Activated CD4-positive, alpha-beta T cell treated with anti-CD3 and anti-CD28 coated beads, Interleukin-2, amount 50 U/mL, for 4 hours (primary cell): ENCODE measurements at regions not wholly inside any gene's neighbourhood (a gene's known extent, or its start where the extent isn't known, plus 50 kb on each side); places are given as distances from the start of the nearest gene placed in this dataset.
"Not testable (repeated sequence)": the region's sequence is repeated elsewhere in the genome, so short reads cannot be mapped to it uniquely, and the experiment has no call there.

Experiments
- DNase-seq, 2 experiments: peaks; one replicate each; pipeline ENCODE4 v3.0.0-alpha.2; 2020

DNA sequence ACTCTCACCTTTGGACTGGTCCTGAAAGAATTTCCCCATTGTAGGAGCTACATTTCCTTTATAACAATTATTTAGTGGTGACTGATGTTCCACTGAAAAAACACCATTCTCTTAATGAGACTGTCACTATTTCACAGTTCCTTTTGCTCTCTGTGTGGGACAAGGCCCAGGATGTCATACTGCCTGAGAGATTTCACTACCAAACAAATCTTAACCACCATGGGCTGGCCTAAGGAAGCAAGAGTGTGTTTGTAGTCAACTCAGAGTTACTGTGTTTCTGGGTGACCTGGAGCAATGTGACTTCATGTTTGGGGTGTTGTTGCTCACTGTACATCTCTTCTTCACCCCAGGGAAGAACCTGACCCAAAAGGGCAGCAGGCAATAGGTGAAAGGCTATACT, 50.1 kb upstream of the ZNF608 start:
- no peak for DNase-seq

DNA sequence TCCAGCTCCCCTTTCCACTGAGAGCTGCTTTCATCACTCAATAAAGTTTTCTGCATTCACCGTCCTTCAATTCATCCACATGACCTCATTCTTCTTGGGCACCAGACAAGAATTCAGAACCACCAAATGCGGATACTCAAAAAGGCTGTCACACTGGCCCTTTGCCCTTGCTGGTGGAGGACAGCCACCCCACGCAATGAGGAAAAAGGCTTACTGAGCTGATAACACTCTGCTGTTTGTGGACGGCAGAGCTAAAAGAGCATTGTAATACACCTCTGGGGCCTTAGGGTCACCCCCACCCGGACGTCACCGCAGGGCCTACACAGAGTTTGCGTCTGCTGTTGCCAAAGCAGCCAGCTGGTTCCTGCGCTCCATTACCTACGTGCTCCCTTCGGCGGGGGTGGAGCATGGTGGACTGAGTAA, 51.2 kb upstream of the ZNF608 start:
- no peak for DNase-seq

DNA sequence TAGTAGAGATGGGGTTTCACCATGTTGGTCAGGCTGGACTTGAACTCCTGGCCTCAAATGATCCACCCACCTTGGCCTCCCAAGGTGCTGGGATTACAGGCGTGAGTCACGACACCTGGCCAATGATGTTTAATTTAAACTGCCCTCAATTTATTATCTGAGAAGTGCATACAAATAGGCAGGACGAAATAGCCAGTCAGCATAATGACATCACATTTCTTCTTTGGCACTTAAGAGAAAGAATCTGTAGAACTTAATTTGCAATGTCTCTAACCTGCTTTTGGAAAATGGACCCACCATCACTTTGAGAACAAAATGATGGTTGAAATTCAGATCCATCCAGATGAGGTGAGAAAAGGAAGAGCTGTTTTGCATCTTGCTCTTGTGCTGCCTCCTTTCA, 52.5 kb upstream of the ZNF608 start:
- no peak for DNase-seq

DNA sequence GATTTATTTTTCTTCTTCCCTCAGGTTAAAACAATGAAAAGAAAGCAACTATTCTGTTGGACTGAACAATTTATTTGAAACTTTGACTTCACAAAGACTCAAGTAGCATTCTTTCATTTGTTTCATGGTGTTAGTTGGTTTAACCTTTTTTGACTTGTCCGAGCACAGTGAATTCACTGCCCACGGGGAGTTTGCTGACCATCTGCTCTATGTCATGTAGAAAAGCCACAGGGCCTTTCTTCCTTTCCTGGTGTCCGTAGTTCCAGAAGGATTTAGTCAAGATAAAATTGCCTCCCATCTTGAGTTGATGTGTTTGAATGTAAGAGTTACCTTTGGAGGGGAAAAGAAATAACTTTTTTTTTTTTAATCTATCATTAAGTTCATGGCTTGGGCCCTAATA, 55.1 kb upstream of the ZNF608 start:
- DNase-seq = no peak

DNA sequence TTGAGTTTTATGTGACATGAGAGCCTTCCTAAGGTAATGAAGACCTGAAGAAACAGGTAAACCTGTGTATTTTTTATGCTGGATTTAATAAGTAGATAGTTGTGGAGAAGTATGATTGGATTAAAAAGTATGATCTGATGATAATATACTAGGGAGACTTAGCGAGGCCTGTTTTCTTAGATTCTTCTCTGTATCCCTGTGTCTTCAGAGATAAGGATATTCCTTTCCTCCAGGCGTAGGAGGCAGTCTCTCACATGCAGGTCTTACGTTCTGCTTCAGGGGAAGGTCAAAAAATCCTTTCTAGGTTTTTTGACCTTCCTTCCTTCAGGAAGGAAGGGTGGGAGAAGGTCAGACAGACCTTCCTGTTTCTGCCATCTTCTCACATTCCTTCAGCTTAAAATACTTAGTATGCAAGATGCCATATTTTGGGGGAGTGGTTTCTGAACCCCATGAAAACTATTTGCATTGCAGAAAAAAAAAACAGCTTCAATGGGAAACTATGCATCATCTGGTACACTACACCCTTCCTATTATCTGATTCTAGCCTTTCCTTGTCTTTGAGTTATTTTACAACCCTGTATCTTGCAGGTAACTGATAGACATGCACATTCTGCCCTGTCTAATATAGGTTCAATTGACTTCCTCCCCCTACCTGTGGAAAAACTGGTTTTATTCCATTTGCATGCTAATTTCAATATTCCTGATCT, 57.3 kb upstream of the ZNF608 start:
- no peak for DNase-seq

DNA sequence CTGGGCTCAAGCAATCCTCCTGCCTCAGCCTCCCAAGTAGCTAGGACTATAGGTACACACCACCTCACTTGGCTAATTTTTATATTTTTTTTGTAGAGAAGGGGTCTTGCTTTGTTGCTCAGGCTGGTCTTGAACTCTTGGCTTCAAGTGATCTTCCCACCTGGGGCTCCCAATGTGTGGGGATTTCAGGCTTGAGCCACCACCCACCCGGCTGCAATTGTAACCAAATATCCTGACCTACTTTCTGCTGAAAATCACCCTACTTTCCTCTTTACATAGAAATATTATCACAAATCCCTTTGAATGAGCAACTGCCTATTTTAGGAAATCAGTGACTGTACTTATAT, 59.6 kb upstream of the ZNF608 start:
- DNase-seq = no peak

DNA sequence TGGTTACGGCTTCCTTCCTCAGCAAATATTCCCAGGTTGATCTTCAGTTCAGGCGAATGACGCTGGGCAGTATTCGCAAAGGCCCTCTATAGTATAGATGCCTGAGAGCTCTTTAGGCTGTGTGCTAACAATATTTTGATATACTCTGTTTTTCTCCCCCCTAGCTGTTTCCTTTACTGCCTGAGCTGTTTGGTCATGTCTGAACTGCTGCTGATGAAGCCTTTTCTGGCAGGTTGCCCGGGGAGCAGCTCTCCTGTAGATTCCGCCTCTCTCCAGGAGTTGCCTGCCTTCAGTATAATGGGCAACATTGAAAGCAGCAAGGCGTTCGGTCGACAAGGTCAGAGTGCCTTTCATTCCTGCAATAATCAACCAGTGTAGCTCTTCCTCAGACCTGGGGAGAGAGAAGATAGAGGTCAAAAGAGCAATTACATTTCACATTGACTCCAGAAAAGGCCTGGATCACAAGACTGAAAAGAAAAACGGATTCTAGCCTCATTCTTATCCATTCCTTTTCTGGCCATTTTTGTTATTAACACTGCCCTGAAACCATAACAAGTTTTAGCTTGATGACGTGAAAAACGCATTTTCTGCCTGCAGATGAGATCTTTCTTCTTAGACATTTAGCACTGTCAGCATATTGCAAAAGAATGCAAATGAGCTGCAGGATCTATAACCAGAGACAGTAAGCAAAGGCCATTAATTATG, 60.1 kb upstream of the ZNF608 start:
- no peak for DNase-seq

DNA sequence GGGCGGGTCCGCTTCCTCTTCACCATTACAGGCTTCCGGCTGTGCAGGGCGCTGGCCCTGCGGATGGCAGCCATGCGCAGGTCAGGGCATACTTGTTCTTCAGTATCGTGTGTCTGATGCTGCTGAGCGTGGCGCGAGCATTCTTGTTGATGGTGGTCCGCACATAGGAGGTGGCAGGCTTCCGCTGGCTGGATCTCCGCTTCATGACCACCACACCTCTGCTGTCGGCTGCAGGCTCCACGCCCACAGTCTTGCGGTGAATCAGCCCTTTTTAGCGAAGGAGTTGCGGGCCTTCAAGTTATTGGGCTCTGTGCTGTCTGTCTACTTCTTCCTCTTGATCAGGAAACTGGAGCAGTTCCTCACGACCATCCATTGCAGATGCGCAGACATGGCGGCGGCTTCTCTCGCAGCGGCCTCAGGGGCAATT, 62.4 kb upstream of the ZNF608 start:
- no peak for DNase-seq

DNA sequence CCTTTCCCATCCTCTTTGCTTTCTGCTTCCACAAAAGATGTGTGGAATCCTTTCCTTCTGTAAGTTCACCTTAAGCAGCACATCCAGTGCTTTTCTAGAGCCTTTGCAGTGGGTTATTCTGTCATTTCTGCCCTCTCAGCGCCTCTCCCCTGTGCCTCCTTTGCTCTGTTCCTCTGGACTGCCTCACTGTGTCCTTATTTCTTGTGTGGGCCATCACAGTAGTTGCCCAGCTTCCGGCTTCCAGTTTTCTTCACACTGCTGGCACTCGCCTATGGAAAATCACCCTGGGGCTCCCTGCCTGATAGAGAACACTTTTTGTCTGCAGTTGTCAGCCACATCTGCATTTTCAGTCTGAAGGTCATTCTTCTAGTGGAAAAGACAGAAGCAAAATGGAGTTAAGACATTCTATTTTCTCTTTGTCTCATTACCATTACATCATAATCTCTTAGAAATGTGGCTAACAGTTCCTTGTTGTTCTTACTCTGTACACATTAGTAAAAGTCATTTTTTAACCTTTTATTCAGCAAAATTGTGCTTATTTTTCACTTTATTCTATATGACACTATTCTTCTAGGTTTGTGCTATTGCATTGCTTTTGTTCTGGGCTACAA, 64.1 kb upstream of the ZNF608 start:
- DNase-seq = no peak

DNA sequence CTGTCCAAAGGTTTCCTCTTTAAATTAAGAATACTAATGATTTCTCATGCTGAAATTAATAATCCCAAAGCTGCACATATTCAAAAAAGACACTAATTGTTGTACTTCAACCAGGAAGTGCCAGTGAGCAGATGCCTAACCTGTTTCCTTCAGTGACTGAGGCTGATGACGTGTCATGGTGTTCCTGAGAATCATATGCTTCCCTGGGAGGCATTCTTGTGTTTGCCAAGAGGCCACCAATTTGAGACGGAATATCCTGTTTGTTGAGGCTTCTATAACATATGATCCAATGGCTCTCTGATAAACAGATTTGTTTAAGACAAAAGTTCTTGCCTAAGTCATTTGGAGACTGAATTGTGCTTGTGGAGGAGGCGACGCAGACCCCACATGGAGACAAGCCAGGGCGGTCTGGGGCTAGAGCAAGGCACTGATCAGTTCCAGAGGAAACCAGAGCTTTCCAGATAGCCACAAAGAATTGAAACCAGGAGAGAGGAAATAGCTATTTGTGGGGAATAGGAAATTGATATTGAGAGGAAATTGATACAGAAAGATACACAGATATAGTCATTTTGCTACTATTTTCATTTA, 66.4 kb upstream of the ZNF608 start:
- DNase-seq = no peak

DNA sequence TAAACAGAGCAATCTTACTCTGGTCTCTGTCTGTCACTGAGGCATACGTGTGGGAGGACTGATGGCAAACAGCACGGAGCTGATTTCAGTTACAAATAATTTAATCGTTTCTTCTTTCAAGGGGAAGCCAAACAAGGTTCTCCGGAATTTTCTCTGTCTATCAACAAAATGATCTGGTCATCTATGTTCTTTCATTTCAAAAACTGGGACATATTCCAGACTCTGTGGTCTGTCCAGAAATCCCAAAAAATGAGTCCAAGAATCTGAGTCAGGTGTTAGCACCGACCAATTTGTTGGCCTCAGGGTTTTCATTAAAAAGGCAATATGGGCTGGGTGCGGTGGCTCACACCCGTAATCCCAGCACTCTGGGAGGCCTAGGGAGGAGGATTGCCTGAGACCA, 69.9 kb upstream of the ZNF608 start:
- no peak for DNase-seq

DNA sequence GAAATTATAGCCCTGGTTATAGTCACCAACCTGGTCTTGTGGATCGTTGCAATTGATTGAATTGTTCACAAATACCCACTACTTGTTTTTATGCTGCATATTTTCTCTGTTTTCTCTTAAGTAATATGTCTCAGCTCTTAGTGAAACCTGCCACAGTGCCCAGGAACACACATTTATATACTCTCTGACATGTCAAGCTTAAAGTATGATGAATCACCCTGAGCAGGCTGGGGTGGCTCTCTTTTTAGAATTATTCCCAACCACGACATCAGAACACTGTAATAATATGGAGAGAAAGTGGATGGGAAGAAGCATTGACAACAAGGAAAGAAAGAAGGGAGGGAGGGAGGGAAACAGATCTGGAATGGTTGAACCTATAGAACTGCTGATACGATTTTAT, 72.8 kb upstream of the ZNF608 start:
- DNase-seq = no peak

DNA sequence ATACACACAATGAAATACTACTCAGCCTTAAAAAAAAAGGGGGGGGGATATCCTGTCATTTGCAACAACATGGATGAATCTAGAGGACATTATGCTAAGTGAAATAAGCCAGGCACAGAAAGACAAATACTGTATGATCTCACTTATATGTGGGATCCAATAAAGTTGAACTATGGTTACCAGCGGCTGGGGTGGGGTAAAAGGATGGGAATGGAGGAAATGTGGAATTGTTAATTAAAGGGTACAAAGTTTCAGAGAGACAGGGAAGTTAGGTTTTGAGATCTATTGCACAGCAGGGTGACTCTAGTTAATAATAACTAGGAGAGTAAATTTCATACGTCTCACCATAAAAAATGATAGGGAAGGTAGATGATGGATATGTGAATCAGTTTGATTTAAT, 76.2 kb upstream of the ZNF608 start:
- DNase-seq = no peak

DNA sequence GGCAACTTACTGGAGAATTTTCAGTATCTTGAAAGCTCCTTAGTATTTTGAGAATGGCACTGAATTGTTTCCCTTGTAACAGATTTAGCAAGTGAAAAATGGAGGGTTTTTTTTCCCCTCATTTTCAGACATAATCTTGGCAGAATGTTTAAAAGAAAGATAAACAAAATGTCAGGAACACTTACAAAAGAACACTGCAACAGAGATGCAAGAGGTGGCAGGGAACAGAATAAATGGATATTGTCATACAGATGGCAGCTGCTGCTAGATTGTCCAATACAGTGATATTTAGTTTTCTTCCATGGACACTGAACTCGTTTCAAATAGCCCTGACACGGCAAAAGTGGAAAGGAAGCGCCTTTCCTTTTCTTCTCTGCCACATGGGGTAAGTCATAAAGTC, 76.9 kb upstream of the ZNF608 start:
- DNase-seq = no peak

DNA sequence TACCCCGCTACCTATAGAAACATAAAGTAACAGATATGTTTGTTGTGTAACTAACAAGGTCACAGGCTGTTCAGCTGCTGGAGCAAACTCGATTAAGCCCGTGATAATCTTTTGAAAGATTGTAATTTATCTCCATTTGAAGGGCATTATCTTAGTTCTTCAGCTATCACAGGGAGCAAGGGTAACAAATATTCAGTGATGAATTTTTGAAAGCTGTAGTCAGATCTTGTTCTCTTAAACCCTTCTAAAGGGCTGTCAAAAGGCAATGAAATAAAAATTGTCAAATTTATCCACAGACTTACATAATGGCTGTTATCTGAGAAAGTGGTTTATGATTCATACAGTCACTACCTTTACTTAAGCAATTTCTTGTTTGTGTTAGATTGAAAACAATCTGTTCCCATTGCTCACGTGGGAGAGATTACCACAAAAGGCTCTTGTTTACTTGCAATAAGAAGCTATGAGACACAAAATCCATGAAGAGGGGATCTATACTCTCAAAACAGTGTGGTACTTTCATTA, 78.3 kb upstream of the ZNF608 start:
- DNase-seq = no peak

DNA sequence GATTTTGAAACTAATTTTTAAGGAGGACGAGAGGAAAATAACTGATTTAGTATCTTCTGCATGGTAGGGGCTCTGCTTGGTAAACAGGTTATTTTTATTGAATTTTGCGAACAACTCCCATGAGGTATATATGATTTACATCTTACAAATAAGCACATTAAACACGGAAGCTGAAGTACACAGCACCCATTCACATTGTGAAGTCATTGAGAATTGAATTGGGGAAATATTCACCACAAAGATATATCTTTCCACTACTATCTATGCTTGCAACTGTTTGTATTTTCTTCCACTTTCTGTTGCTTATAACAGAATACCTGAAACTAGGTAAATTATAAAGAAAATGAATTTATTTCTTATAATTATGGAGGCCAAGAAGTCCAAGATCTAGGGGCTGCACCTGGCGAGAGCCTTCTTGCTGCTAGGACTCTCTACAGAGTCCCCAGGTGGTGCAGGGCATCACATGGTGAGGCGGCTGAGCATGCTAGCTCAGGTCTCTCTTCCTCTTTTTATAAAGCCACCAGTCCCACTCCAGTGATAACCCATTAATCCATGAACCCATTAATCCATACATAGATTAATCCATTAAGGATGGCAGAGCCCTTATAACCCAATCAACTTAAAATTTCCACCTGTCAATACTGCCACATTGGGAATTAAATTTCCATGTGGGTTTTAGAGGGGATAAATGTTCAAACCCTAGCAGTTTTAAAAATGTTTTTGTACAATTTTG, 79.0 kb upstream of the ZNF608 start:
- DNase-seq = no peak

DNA sequence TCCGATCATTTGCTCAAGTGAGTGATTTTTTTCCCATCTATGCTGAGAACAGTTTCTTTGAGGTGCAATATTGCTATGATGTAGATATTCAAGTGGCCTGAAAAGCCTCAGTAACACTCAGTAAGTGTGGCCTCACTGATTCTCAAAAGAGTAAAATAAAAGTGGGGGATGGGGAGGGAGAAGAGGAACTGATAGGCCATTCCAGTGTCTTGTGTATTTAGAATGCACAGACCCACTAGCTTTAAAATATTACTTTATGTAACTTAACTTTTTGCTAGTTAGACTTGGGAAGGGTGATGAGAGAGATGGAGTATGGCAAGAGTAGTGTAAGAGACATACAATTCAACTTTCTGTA, 79.5 kb upstream of the ZNF608 start:
- DNase-seq = no peak

DNA sequence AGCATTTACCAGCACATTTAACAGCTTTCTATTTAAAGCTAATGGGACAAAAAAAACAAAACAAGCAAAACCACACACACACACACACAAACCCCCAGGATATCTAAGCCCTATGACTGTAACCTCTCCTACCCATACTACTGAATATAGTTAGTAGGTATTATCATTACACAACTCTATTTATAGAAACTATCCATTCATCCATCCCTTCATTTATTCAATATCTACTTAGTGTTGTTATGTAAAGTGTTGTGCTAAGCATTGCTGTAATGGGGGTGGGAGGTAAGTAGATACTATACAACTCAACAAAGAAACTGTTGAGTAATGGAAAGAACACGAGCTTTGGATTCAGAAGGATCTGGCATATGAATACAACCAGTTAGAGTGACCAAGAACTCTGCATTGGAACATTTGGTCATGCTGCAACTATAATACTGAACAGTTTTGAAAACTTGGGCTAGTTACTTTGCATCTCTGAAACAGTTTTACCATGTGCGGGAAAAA, 82.3 kb upstream of the ZNF608 start:
- no peak for DNase-seq

DNA sequence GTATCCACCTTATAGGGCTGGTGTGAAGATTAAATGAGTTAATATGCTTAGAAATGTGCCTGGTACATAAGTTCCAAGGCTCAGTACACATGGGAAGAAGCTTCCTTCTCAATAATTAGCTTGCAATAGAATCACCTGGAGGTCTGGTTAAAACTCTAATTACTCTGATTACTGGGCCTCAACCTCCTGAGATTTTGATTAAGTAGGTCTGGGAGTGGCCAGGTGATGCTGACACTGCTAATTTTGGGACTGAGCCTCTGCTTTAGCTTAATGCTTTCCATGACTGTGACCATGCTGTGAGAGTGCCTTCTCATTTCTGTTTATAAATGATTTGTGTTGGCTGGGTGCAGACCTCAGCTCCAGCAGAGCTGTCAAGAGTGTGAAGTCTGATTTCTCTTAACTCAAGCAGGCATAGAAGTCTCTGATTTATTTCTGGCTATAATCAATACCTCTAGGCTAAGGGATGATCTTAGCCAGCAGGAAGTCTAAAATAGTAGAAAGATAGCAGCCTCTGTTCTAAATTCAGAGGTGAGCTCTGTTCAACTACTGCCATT, 85.3 kb upstream of the ZNF608 start:
- DNase-seq = no peak

DNA sequence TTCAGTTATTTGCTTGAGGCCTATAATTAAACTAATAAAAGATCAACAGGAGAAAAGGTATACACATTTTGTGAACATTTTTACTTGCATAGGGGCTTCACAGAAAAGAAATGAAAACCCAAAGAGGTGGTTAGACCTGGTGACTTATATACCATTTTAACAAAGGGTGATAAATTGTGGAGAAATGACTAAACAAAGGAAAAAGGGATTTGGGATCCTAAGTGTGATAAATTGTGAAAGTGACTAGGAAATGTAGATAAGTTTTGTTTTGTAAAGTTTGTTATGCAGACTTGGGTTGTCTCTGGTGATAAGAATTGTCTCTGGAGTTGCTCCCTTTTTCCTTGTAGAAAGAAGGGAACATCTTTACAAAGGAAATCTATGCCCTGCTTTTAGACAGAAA, 86.1 kb upstream of the ZNF608 start:
- no peak for DNase-seq

DNA sequence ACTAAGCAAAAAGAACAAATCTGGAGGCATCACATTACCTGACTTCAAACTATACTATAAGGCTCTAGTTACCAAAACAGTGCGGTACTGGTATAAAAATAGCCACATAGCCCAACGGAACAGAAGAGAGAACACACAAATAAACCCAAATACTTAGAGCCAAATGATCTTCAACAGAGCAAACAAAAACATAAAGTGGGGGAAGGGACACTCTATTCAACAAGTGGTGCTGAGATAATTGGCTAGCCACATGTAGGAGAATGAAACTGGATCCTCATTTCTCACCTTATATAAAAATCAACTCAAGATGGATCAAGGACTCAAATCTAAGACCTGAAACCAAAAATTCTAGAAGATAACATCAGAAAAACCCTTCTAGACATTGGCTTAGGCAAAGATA, 89.9 kb upstream of the ZNF608 start:
- DNase-seq = not testable (repeated sequence)

DNA sequence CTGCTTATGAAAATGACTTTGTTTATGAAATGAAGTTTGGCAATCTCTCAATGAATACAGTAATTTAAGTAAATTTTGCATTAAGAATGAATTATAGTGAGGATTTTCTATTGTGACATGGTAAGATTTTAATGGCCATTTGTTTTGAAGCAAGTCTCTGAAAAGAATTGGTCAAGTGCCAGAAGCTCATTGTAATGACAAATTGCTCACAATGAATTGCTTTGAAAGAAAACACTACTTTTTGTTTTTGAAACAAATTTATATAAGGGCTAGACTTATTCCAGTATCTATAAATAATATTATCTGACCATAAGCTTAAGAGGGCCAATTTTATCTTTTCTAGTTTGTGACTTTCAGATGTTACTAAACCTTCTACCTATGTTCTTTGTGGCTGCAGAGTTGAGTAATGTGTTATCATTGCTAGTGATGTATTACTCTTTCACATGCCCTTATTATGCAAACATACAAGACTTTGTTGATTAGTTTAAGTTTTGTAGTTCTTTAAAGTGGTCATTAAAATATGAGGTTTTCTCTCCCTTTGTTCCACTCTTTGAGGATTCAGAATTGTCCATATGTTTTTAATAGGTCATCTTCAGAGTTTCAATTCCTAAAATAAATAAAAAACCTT, 93.0 kb upstream of the ZNF608 start:
- DNase-seq = no peak
